ENCODE measurements at regions not wholly inside any gene's neighbourhood (a gene's known extent, or its start where the extent isn't known, plus 50 kb on each side); places are given as distances from the start of the nearest gene placed in this dataset.

DNA sequence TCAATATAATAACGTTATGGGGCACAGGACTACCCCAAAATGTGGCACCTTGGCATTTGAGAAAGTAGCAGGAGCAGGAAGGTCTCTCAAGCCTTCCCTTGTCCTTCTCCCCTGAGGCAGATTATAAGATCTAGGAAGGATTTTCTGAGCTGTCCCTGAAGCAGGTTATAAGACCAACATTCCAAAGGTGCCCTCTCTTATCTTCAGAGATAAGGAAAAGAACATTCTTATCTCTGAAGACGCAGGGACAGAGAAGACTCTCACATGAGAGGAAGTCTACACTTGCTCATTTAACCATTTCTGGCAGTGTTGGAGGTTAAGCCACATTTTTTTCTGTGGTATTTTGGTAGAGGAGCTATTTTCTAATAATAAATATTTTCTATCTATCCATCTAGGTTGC is 437.9 kb upstream of the MAOA start:
- Histone ChIP-seq H2AFZ (ENCODE audit: control insufficient read depth, low read length) (no peak overlapping the region), H3K79me2 (ENCODE audit: control insufficient read depth, insufficient read depth, low read length) (no peaks in the 10 kb centered on the region), H3K9ac (ENCODE audit: control insufficient read depth, extremely low read depth, insufficient read depth, low read length) (no peak overlapping the region), H3K4me1 (ENCODE audit: control insufficient read depth, extremely low read depth, insufficient read depth, low read length) (no peaks in the 10 kb centered on the region), H3K27ac (ENCODE audit: control insufficient read depth, insufficient read depth, low read length) (no peak overlapping the region), H3K9me3 (ENCODE audit: control insufficient read depth, low read depth, low read length) (no peaks in the 10 kb centered on the region), H3K4me3 (ENCODE audit: control insufficient read depth in 2 of 3, extremely low read depth in 1 of 3, insufficient read depth in 2 of 3, low read depth in 1 of 3, low read length in 3 of 3) (no peak overlapping the region), H4K20me1 (ENCODE audit: control insufficient read depth, extremely low read depth, insufficient read depth, low read length) (no peaks in the 10 kb centered on the region), H3K9me1 (ENCODE audit: control insufficient read depth, extremely low read depth, insufficient read depth, low read length) (no peaks in the 10 kb centered on the region), H3K4me2 (ENCODE audit: control insufficient read depth, extremely low read depth, insufficient read depth, low read depth, low read length) (no peak overlapping the region), H3K27me3 (ENCODE audit: control insufficient read depth, extremely low read depth, insufficient read depth, low read length) (no peaks in the 10 kb centered on the region), H3K36me3 (ENCODE audit: control insufficient read depth in 2 of 2, extremely low read depth in 1 of 2, insufficient read depth in 2 of 2, low read length in 2 of 2) (no peaks in the 10 kb centered on the region)
- TF ChIP-seq CTCF (optimal IDR thresholded peaks at IDR 0.05 in 1 of 3, IDR thresholded peaks at IDR 0.05 in 1 of 3, conservative IDR thresholded peaks at IDR 0.05 in 1 of 3; ENCODE audit: extremely low read depth in 1 of 3, insufficient read depth in 2 of 3, low read length in 3 of 3) (no peak), EZH2 (IDR thresholded peaks at IDR 0.05; ENCODE audit: low read length) (no peak)
- FAIRE-seq = no peak
- DNase-seq (ENCODE audit: low read depth, low spot score) = no peak
- dilution Hi-C loops (cut with MboI; ENCODE audit: extremely low pct_ligation_motif_present, low sequenced_read_pairs) = no loop called here

DNA sequence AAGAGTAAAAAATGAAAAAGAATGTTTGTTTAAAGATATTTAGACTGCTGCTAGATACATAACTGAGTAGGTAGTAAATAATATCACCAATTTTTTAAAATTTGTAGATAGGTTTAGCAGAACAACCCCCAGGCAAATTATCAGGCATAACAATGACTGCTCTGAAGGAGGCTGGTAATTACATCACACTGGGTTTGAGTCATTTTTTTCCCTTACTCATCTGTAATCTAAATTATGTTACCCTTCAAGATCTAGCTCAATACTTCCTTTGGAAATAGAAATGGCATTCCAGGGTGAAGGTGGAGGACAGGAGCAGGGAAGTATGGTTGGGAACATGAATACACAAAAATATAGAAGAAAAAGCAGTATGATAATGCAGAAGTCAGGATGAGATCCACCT is 431.6 kb upstream of the MAOA start:
- no peak overlapping the region for H3K4me2 ChIP-seq (ENCODE audit: control insufficient read depth, extremely low read depth, insufficient read depth, low read depth, low read length)
- dilution Hi-C loops (cut with MboI; ENCODE audit: extremely low pct_ligation_motif_present, low sequenced_read_pairs) = no loop called here
- no peaks in the 10 kb centered on the region for H3K27me3 ChIP-seq (ENCODE audit: control insufficient read depth, extremely low read depth, insufficient read depth, low read length)
- no peaks in the 10 kb centered on the region for H3K9me3 ChIP-seq (ENCODE audit: control insufficient read depth, low read depth, low read length)
- TF ChIP-seq CTCF (optimal IDR thresholded peaks at IDR 0.05 in 1 of 3, IDR thresholded peaks at IDR 0.05 in 1 of 3, conservative IDR thresholded peaks at IDR 0.05 in 1 of 3; ENCODE audit: extremely low read depth in 1 of 3, insufficient read depth in 2 of 3, low read length in 3 of 3) = no peak
- TF ChIP-seq EZH2 (IDR thresholded peaks at IDR 0.05; ENCODE audit: low read length) = no peak
- FAIRE-seq = no peak
- H3K36me3 ChIP-seq (ENCODE audit: control insufficient read depth in 2 of 2, extremely low read depth in 1 of 2, insufficient read depth in 2 of 2, low read length in 2 of 2) = no peaks in the 10 kb centered on the region
- no peak overlapping the region for H3K4me3 ChIP-seq (ENCODE audit: control insufficient read depth in 2 of 3, extremely low read depth in 1 of 3, insufficient read depth in 2 of 3, low read depth in 1 of 3, low read length in 3 of 3)
- H4K20me1 ChIP-seq (ENCODE audit: control insufficient read depth, extremely low read depth, insufficient read depth, low read length) = no peaks in the 10 kb centered on the region
- H3K4me1 ChIP-seq (ENCODE audit: control insufficient read depth, extremely low read depth, insufficient read depth, low read length) = no peaks in the 10 kb centered on the region
- DNase-seq (ENCODE audit: low read depth, low spot score) = no peak
- H2AFZ ChIP-seq (ENCODE audit: control insufficient read depth, low read length) = no peak overlapping the region
- no peaks in the 10 kb centered on the region for H3K79me2 ChIP-seq (ENCODE audit: control insufficient read depth, insufficient read depth, low read length)
- no peak overlapping the region for H3K27ac ChIP-seq (ENCODE audit: control insufficient read depth, insufficient read depth, low read length)
- H3K9me1 ChIP-seq (ENCODE audit: control insufficient read depth, extremely low read depth, insufficient read depth, low read length) = no peaks in the 10 kb centered on the region
- H3K9ac ChIP-seq (ENCODE audit: control insufficient read depth, extremely low read depth, insufficient read depth, low read length) = no peak overlapping the region
